GM19468 (cell line): ENCODE measurements at regions not wholly inside any gene's neighbourhood (a gene's known extent, or its start where the extent isn't known, plus 50 kb on each side); places are given as distances from the start of the nearest gene placed in this dataset.
"Not testable (repeated sequence)": the region's sequence is repeated elsewhere in the genome, so short reads cannot be mapped to it uniquely, and the experiment has no call there.

Source experiments
- ATAC-seq: cut with Tn5 transposase; IDR thresholded peaks from one replicate; pipeline ENCODE4 v1.9.1; 2021; ENCODE audit warnings: mild to moderate bottlenecking, moderate library complexity, moderate number of reproducible peaks; ENCODE audit not compliant: unreplicated experiment; ENCODE audit errors: extremely low read depth

GRCh38 chr16:21513812-21514473, 85.4 kb upstream of the METTL9 start:
- not testable (repeated sequence) for ATAC-seq

GRCh38 chr16:21514474-21514840, 84.9 kb upstream of the METTL9 start:
- ATAC-seq = not testable (repeated sequence)

GRCh38 chr16:21516705-21517040, 82.7 kb upstream of the METTL9 start:
- not testable (repeated sequence) for ATAC-seq

GRCh38 chr16:21517263-21517662, 82.1 kb upstream of the METTL9 start:
- ATAC-seq = not testable (repeated sequence)

- not testable (repeated sequence) for ATAC-seq
These were observed 79.8 kb upstream of the METTL9 start for GRCh38 chr16:21519361-21520133.

- ATAC-seq = peak; percentile 57
These were observed 79.0 kb upstream of the METTL9 start for GRCh38 chr16:21520134-21521047.

- ATAC-seq = not testable (repeated sequence)
These were observed 78.4 kb upstream of the METTL9 start for GRCh38 chr16:21521048-21521389.

GRCh38 chr16:21521390-21522143, 77.8 kb upstream of the METTL9 start:
- ATAC-seq = not testable (repeated sequence)

GRCh38 chr16:21522846-21523245, 76.5 kb upstream of the METTL9 start:
- ATAC-seq = not testable (repeated sequence)

- no peak for ATAC-seq
These were observed 75.8 kb upstream of the METTL9 start for GRCh38 chr16:21523411-21524067.

- ATAC-seq = no peak
These were observed 75.2 kb upstream of the METTL9 start for GRCh38 chr16:21524068-21524751.

GRCh38 chr16:21524752-21525028, 74.7 kb upstream of the METTL9 start:
- not testable (repeated sequence) for ATAC-seq

GRCh38 chr16:21525029-21525895, 74.1 kb upstream of the METTL9 start:
- ATAC-seq = not testable (repeated sequence)

- not testable (repeated sequence) for ATAC-seq
These were observed 73.1 kb upstream of the METTL9 start for GRCh38 chr16:21525956-21526922.

GRCh38 chr16:21526923-21527807, 72.2 kb upstream of the METTL9 start:
- no peak for ATAC-seq

- ATAC-seq = not testable (repeated sequence)
These were observed 70.2 kb upstream of the METTL9 start for GRCh38 chr16:21529060-21529658.
